C4-2B (cell line): ENCODE measurements at regions not wholly inside any gene's neighbourhood (a gene's known extent, or its start where the extent isn't known, plus 50 kb on each side); places are given as distances from the start of the nearest gene placed in this dataset.

ENCODE experiments used
- H3K27ac ChIP-seq: fragments of 450-650 bp; 2 replicates; pipeline ENCODE4 v1.5.1; 2017
- ZFX ChIP-seq: fragments of 450-650 bp; IDR thresholded peaks from 2 replicates; pipeline ENCODE4 v1.6.1; 2017
- TF ChIP-seq, protein P1 (sequence below): fragments of 450-650 bp; conservative IDR thresholded peaks from 2 replicates; pipeline ENCODE4 v1.5.1; 2017; ENCODE audit warnings: mild to moderate bottlenecking

DNA sequence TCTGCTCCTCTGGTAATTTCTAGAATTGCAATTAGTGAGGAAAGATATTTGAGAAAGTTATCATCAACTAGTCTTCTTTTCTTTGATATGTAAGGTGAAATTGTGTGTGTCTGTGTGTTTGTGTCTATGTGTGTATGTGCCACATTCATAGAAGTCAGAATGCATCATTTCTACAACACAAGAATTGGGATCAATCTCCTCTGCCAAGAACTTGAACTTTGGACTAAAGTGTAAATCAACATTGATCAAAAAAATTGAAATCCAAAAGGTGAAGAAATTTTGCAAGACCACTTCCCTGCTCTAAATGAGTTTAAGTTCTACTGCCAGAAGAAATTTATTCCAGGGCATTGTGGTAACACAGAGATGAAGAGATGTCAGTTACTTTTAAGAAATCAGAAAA, 1072.8 kb downstream of the GRM8 start:
- TF ChIP-seq, protein P1, sequence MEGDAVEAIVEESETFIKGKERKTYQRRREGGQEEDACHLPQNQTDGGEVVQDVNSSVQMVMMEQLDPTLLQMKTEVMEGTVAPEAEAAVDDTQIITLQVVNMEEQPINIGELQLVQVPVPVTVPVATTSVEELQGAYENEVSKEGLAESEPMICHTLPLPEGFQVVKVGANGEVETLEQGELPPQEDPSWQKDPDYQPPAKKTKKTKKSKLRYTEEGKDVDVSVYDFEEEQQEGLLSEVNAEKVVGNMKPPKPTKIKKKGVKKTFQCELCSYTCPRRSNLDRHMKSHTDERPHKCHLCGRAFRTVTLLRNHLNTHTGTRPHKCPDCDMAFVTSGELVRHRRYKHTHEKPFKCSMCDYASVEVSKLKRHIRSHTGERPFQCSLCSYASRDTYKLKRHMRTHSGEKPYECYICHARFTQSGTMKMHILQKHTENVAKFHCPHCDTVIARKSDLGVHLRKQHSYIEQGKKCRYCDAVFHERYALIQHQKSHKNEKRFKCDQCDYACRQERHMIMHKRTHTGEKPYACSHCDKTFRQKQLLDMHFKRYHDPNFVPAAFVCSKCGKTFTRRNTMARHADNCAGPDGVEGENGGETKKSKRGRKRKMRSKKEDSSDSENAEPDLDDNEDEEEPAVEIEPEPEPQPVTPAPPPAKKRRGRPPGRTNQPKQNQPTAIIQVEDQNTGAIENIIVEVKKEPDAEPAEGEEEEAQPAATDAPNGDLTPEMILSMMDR = no peak
- TF ChIP-seq ZFX = no peak
- H3K27ac ChIP-seq = no peak overlapping the region

DNA sequence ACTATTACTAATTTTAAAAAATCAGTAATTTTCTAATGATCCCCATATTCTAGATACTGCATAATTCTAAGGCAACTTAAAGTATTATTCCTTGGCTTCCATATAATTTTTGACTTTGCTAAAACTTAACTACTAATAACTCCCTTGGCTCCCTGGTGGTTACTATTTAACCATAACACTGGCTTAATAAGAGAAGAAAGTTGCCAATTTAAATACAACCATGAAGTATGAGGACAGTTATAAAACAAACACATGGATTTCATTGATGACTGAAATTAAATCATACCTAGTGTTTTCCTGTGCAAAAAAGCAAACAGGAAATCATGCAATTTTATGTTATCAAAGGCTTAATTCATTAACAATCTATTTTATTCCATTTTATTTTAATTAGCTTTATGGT, 1073.9 kb downstream of the GRM8 start:
- TF ChIP-seq ZFX = no peak
- TF ChIP-seq, protein P1 = no peak

DNA sequence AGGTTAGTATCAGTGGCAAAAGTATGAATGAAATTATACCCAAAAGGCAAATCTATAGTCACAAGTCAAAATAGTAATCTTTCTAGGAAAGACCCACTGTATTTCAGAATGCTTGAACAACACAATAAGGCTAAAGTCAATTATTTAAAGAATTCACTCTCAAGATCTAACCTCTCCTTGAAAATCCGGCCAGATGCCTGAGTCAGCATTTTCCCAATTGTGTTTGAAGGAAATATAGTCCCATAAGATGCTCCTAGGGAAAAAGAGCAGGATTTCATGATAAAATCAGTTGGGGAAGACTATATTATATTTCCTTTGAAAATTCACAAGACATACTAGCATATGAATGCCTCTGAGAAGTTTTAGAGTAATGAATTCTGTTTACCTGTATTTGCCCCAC, 1075.0 kb downstream of the GRM8 start:
- H3K27ac ChIP-seq = no peak overlapping the region
- no peak for TF ChIP-seq ZFX
- TF ChIP-seq, protein P1 = no peak

More for the DNA sequence above, 1073.9 kb downstream of the GRM8 start:
- H3K27ac ChIP-seq = no peak overlapping the region

DNA sequence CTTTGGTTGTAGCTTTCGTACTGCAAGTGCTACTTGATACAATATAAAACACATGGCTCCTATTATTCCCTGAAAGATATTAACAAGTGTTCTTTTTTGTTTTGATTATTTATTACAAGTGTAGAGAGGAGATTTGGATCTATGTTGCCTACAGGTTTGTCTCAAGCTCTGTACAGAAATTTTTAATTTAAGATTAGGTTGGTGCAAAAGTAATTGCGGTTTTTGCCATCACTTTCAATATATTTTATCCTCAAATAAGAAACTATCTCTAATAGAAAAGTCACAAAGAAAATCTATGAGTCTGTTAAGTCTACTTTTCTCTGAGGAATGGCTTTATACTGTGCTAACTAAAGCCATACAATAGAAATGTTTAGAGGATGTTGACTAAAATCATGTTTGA, 1086.1 kb downstream of the GRM8 start:
- H3K27ac ChIP-seq = no peak overlapping the region
- TF ChIP-seq ZFX = no peak
- TF ChIP-seq, protein P1 = no peak

DNA sequence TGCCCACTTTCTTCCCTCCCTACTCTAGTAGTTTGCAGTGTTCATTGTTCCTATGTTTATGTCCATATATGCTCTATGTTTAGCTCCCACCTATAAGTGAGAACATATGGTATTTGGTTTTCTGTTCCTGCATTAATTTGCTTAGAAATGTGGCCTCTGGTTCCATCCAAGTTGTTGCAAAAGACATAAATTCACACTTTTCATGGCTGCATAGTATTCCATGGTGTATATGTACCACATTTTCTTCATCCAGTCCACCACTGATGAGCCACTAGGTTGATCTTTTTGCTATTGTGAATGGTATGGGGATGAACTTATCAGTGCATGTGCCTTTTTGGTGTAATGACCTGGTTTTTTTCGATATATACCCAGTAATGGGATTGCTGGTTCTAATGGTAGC, 1089.1 kb downstream of the GRM8 start:
- no peak overlapping the region for H3K27ac ChIP-seq
- no peak for TF ChIP-seq ZFX
- TF ChIP-seq, protein P1 = no peak

DNA sequence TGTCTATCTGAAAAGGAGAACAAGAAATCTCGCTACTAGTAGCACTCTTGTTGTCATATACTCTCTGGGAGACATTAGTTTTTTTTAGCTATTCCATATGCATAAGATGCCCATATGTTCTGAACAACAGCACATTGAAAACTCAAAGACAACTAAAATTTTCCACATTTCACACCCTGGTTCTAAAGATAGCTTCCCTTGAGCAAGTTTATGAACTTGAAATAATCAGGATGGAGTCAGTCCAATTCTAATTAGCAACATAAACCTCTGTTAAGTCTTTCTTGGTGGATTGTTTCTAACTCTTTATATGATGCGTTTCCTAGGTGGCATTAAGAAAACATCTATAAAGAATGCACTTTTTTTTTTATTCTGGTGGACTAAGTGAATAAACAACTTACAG, 1095.3 kb downstream of the GRM8 start:
- no peak overlapping the region for H3K27ac ChIP-seq
- TF ChIP-seq ZFX = no peak
- TF ChIP-seq, protein P1 = no peak

DNA sequence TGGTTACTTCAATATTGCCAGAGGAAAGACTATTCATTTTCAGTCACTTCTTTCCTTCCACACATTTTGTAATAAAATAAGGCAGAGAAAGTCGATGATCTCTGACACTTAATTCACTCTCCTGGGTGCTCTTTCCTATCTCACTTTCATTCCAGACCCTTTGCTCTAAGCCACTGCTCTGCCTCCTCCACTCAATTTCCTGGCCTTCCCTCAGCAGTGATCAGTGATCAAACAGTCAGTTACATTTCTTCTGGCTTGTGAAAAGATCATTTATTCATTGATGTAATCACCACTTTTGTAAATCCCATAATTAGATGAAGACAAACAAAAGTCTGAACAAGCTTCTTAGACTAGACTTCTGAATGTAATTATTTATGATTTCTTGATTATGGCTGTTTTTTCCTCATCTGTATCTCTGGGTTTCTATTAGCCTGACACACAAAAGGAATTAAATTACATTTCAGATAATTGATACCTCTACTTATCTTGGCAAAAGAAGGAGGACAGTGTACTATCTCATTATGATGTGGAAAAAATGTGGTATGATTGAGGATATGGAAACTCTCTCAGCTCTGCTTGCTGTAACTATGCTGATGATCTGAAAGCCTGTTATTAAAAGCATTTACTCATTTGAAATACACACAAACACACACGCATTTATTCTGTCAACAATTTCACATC, 1102.3 kb downstream of the GRM8 start:
- TF ChIP-seq, protein P1 = no peak
- no peak for TF ChIP-seq ZFX

More for the DNA sequence above, 1102.3 kb downstream of the GRM8 start:
- no peak overlapping the region for H3K27ac ChIP-seq
